GM21619 (cell line): ENCODE measurements at regions not wholly inside any gene's neighbourhood (a gene's known extent, or its start where the extent isn't known, plus 50 kb on each side); places are given as distances from the start of the nearest gene placed in this dataset.
"Not testable (repeated sequence)": the region's sequence is repeated elsewhere in the genome, so short reads cannot be mapped to it uniquely, and the experiment has no call there.

Experiments used
- ATAC-seq: cut with Tn5 transposase; IDR thresholded peaks from one replicate; pipeline ENCODE4 v1.9.1; 2021; ENCODE audit not compliant: unreplicated experiment

- no peak for ATAC-seq
Measured at GRCh38 chr1:230591678-230592077, 50.6 kb upstream of the COG2 start.

- no peak for ATAC-seq
Measured at GRCh38 chr1:230589951-230590350, 52.3 kb upstream of the COG2 start.

- ATAC-seq: no peak
Measured at GRCh38 chr1:230588323-230588746, 53.9 kb upstream of the COG2 start.

- no peak for ATAC-seq
Measured at GRCh38 chr1:230587061-230587460, 55.2 kb upstream of the COG2 start.

GRCh38 chr1:230584660-230585059 lies 57.6 kb upstream of the COG2 start:
- ATAC-seq: no peak

- ATAC-seq: no peak
Measured at GRCh38 chr1:230581446-230582079, 60.7 kb upstream of the COG2 start.

GRCh38 chr1:230578616-230579015 lies 63.7 kb upstream of the COG2 start:
- ATAC-seq: no peak

GRCh38 chr1:230577537-230577936 lies 64.7 kb upstream of the COG2 start:
- no peak for ATAC-seq

- no peak for ATAC-seq
Measured at GRCh38 chr1:230575886-230576500, 66.3 kb upstream of the COG2 start.

GRCh38 chr1:230574502-230574901 lies 67.8 kb upstream of the COG2 start:
- no peak for ATAC-seq

GRCh38 chr1:230573658-230574057 lies 68.6 kb upstream of the COG2 start:
- no peak for ATAC-seq

- ATAC-seq: no peak
Measured at GRCh38 chr1:230572121-230573105, 69.9 kb upstream of the COG2 start.

GRCh38 chr1:230570724-230571360 lies 71.4 kb upstream of the COG2 start:
- ATAC-seq: no peak

- ATAC-seq: no peak
Measured at GRCh38 chr1:230569201-230569600, 73.1 kb upstream of the COG2 start.

GRCh38 chr1:230568676-230569075 lies 73.6 kb upstream of the COG2 start:
- ATAC-seq: no peak

GRCh38 chr1:230568008-230568407 lies 74.3 kb upstream of the COG2 start:
- no peak for ATAC-seq

GRCh38 chr1:230567221-230567575 lies 75.1 kb upstream of the COG2 start:
- ATAC-seq: no peak

- not testable (repeated sequence) for ATAC-seq
Measured at GRCh38 chr1:230566532-230567220, 75.6 kb upstream of the COG2 start.

GRCh38 chr1:230565141-230565540 lies 77.1 kb upstream of the COG2 start:
- no peak for ATAC-seq

- no peak for ATAC-seq
Measured at GRCh38 chr1:230563591-230563990, 78.7 kb upstream of the COG2 start.

GRCh38 chr1:230561570-230561969 lies 80.7 kb upstream of the COG2 start:
- no peak for ATAC-seq
